BJ (cell line): ENCODE measurements at regions not wholly inside any gene's neighbourhood (a gene's known extent, or its start where the extent isn't known, plus 50 kb on each side); places are given as distances from the start of the nearest gene placed in this dataset.

ENCODE experiments used
- CTCF ChIA-PET: fragments of 350-600 bp; formaldehyde crosslinking; extraction: SDS; loops from one replicate; lab custom pipeline; 2021; ENCODE audit warnings: antibody characterized with exemption, inconsistent platforms; lab: Yijun Ruan, JAX
- POLR2A ChIA-PET: fragments of 300-600 bp; sonication (Branson Sonifier 250); formaldehyde crosslinking; extraction: SDS; loops from one replicate; lab custom pipeline; 2021; ENCODE audit warnings: antibody characterized with exemption; lab: Charles Lee
- DNase-seq: peaks from one replicate; pipeline ENCODE4 v3.0.0-alpha.2; 2011; ENCODE audit warnings: low read depth
- H3K27me3 ChIP-seq: 2 replicates; pipeline ENCODE4 v1.6.0; 2011; ENCODE audit warnings: low read length; ENCODE audit not compliant: control insufficient read depth, insufficient read depth
- H3K36me3 ChIP-seq: 2 replicates; pipeline ENCODE4 v1.5.1; 2011; ENCODE audit warnings: low read length; ENCODE audit not compliant: control insufficient read depth, insufficient read depth
- H3K4me3 ChIP-seq: 2 replicates; pipeline ENCODE4 v1.5.1; 2011; ENCODE audit warnings: low read depth, mild to moderate bottlenecking, control low read depth, low read length
- CTCF ChIP-seq: IDR thresholded peaks from 2 replicates; pipeline ENCODE4 v1.5.1; 2011; ENCODE audit warnings: low read depth, mild to moderate bottlenecking, control low read depth, inconsistent platforms, low read length, moderate library complexity; ENCODE audit not compliant: insufficient read depth

- no peak for TF ChIP-seq CTCF
- Histone ChIP-seq H3K36me3 (no peaks in the 10 kb centered on the region), H3K4me3 (no peak overlapping the region), H3K27me3 (no peaks in the 10 kb centered on the region)
- ChIA-PET CTCF (no interaction called here), POLR2A (no interaction called here)
- DNase-seq, result no peak
These were observed 528.1 kb upstream of the SEMA3D start for GRCh38 chr7:85714951-85715350.

DNA sequence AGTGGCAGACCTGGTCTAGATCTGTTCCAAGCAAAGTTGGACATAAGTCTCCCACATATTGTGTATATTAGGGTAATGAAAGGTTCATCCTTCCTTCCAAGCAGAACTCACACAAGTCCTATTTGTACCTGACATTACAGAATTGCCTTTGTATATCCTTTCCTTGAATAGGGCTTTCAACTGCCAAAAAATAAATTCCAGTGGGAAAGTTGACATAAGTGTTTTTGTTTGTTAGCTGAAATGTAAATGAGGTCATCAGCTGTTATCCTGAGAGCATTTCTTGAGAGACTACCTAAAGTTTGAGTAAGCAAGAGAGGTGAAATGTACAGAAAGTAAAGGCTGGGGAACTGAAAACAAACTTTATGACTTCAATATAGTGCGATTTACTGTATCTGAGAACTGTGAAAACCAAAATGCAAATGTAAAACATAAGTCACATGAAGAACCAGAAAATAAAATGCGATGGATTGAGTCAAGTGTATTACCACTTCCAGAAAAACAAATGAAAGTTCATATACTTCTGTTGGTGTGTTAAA lies 527.3 kb upstream of the SEMA3D start:
- CTCF ChIA-PET, result interaction anchor here (0.6 kb wide), 1 partner anchor 680 kb away, joined by 3 read pairs; no protein-coding TSS in a partner anchor
- no peaks in the 10 kb centered on the region for H3K27me3 ChIP-seq
- no peak overlapping the region for H3K4me3 ChIP-seq
- DNase-seq, result no peak
- H3K36me3 ChIP-seq, result no peaks in the 10 kb centered on the region
- TF ChIP-seq CTCF, result no peak
- POLR2A ChIA-PET, result no interaction called here

GRCh38 chr7:85713171-85713570 lies 526.3 kb upstream of the SEMA3D start:
- DNase-seq, result no peak
- Histone ChIP-seq H3K36me3 (no peaks in the 10 kb centered on the region), H3K4me3 (no peak overlapping the region), H3K27me3 (no peaks in the 10 kb centered on the region)
- CTCF ChIA-PET, result interaction anchor here (0.7 kb wide), 1 partner anchor 11 kb away, joined by 3 read pairs; no protein-coding TSS in a partner anchor
- POLR2A ChIA-PET, result no interaction called here
- TF ChIP-seq CTCF, result no peak

DNA sequence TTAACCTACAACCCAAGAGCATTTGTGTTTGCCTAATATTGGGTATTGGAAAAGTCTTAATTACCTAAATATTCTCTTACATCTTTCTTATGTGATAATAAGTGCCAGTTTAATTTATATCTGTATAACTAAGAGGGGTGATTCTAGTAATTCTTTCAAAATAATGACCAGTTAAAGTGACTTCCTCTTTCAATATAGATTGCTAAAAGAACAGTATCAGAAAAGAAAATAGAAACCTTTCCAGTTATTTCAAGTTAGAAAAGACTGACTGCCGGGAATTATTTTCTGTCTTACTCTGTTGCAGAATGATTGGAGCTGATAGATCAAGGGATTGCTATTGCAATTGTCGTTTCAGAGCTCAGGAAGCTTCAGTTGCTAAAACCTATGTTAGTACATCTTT lies 525.0 kb upstream of the SEMA3D start:
- CTCF ChIA-PET, result no interaction called here

GRCh38 chr7:85710960-85711359 lies 524.1 kb upstream of the SEMA3D start:
- CTCF ChIA-PET, result no interaction called here
- Histone ChIP-seq H3K4me3 (no peak overlapping the region), H3K27me3 (no peaks in the 10 kb centered on the region), H3K36me3 (no peaks in the 10 kb centered on the region)
- no peak for TF ChIP-seq CTCF
- no peak for DNase-seq
- POLR2A ChIA-PET, result no interaction called here

More for the DNA sequence above, 525.0 kb upstream of the SEMA3D start:
- POLR2A ChIA-PET, result no interaction called here
- no peak for DNase-seq
- Histone ChIP-seq H3K36me3 (no peaks in the 10 kb centered on the region), H3K4me3 (no peak overlapping the region), H3K27me3 (no peaks in the 10 kb centered on the region)
- no peak for TF ChIP-seq CTCF
